ENCODE measurements at regions not wholly inside any gene's neighbourhood (a gene's known extent, or its start where the extent isn't known, plus 50 kb on each side); places are given as distances from the start of the nearest gene placed in this dataset.
"Not testable (repeated sequence)": the region's sequence is repeated elsewhere in the genome, so short reads cannot be mapped to it uniquely, and the experiment has no call there.

DNA sequence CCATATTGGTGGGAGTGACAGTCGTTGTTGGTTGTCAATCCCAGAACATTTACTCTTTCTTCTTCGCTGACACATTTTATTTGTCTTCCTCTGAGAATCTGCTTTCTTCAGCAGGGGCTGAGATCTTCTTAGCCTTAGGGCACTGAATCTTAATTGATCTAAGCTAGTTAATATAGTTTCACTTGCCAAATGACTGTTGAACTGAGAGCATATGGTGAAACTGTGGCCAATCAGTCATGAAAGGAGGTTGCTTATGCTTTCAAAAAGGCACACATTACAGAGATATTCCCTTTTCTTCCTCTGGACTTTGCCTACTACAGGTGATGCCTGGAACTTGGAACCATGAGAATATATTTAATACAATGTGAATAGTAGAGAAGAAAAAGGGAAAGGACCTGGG, 60.0 kb upstream of the KIAA0040 start:
- H3K27ac ChIP-seq (ENCODE audit: extremely low read depth, low read depth, low read length), result no peak overlapping the region
- ChIA-PET POLR2A (no interaction called here), CTCF (no interaction called here)
- H3K36me3 ChIP-seq (ENCODE audit: control insufficient read depth in 2 of 2, insufficient read depth in 1 of 2, low read length in 2 of 2), result no peaks in the 10 kb centered on the region
- H3K4me1 ChIP-seq (ENCODE audit: control insufficient read depth, insufficient read depth, low read length), result no peaks in the 10 kb centered on the region
- TF ChIP-seq, protein P1, sequence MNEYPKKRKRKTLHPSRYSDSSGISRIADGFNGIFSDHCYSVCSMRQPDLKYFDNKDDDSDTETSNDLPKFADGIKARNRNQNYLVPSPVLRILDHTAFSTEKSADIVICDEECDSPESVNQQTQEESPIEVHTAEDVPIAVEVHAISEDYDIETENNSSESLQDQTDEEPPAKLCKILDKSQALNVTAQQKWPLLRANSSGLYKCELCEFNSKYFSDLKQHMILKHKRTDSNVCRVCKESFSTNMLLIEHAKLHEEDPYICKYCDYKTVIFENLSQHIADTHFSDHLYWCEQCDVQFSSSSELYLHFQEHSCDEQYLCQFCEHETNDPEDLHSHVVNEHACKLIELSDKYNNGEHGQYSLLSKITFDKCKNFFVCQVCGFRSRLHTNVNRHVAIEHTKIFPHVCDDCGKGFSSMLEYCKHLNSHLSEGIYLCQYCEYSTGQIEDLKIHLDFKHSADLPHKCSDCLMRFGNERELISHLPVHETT (tag by site-specific recombination; IDR thresholded peaks at IDR 0.05), result no peak
- TF ChIP-seq, protein P2, sequence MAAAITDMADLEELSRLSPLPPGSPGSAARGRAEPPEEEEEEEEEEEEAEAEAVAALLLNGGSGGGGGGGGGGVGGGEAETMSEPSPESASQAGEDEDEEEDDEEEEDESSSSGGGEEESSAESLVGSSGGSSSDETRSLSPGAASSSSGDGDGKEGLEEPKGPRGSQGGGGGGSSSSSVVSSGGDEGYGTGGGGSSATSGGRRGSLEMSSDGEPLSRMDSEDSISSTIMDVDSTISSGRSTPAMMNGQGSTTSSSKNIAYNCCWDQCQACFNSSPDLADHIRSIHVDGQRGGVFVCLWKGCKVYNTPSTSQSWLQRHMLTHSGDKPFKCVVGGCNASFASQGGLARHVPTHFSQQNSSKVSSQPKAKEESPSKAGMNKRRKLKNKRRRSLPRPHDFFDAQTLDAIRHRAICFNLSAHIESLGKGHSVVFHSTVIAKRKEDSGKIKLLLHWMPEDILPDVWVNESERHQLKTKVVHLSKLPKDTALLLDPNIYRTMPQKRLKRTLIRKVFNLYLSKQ (tag by site-specific recombination; IDR thresholded peaks at IDR 0.05; ENCODE audit: borderline replicate concordance), result no peak
- TF ChIP-seq ZNF791 (tag by site-specific recombination; IDR thresholded peaks at IDR 0.05) (no peak), GLI2 (tag by site-specific recombination; IDR thresholded peaks at IDR 0.05; ENCODE audit: borderline replicate concordance, low read depth) (no peak), ZBTB20 (tag by site-specific recombination; IDR thresholded peaks at IDR 0.05) (no peak), ZBTB7A (tag by site-specific recombination; IDR thresholded peaks at IDR 0.05; ENCODE audit: low read depth) (no peak), ZNF585B (tag by site-specific recombination; IDR thresholded peaks at IDR 0.05) (no peak), FEZF1 (tag by site-specific recombination; IDR thresholded peaks at IDR 0.05) (no peak), ZSCAN23 (tag by site-specific recombination; IDR thresholded peaks at IDR 0.05) (no peak)
- H3K9me3 ChIP-seq (ENCODE audit: control insufficient read depth, insufficient read depth, low read depth, low read length), result no peaks in the 10 kb centered on the region
- no peak overlapping the region for H3K4me3 ChIP-seq (ENCODE audit: low read depth, low read length)

DNA sequence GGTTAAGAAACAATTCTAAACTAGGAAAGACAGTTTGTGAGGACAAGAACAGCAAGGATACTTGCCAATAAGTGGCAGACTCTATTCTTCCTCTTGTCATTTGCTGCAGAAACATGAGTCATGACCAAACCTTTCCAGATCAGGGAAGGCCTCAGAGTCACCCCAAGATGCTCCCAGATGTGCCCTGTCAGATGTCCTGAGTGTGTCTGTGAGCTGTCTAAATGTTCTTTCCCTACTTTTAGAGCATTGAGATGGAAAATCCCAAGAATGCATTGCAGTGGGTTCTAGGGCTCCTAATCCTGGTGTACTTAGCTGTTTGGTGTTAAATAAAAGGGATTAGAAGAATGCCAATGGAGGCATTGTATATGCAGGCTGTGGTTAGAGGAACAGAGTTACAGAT, 57.5 kb upstream of the KIAA0040 start:
- TF ChIP-seq, protein P2 (tag by site-specific recombination; IDR thresholded peaks at IDR 0.05; ENCODE audit: borderline replicate concordance), result no peak
- no peak for TF ChIP-seq ZFHX2 (tag by site-specific recombination; conservative IDR thresholded peaks at IDR 0.05)
- no peak for TF ChIP-seq ZNF610 (tag by site-specific recombination; IDR thresholded peaks at IDR 0.05; ENCODE audit: borderline replicate concordance)
- TF ChIP-seq ZNF623 (tag by site-specific recombination; IDR thresholded peaks at IDR 0.05), result no peak
- TF ChIP-seq ZNF785 (tag by site-specific recombination; IDR thresholded peaks at IDR 0.05), result no peak
- TF ChIP-seq ZNF585B (tag by site-specific recombination; IDR thresholded peaks at IDR 0.05), result no peak
- TF ChIP-seq ZNF426 (tag by site-specific recombination; IDR thresholded peaks at IDR 0.05), result no peak
- no peaks in the 10 kb centered on the region for H3K9me3 ChIP-seq (ENCODE audit: control insufficient read depth, insufficient read depth, low read depth, low read length)
- ChIA-PET CTCF (no interaction called here), POLR2A (no interaction called here)
- H3K4me1 ChIP-seq (ENCODE audit: control insufficient read depth, insufficient read depth, low read length), result no peaks in the 10 kb centered on the region
- no peak overlapping the region for H3K4me3 ChIP-seq (ENCODE audit: low read depth, low read length)
- no peak overlapping the region for H3K27ac ChIP-seq (ENCODE audit: extremely low read depth, low read depth, low read length)
- H3K36me3 ChIP-seq (ENCODE audit: control insufficient read depth in 2 of 2, insufficient read depth in 1 of 2, low read length in 2 of 2), result no peaks in the 10 kb centered on the region

DNA sequence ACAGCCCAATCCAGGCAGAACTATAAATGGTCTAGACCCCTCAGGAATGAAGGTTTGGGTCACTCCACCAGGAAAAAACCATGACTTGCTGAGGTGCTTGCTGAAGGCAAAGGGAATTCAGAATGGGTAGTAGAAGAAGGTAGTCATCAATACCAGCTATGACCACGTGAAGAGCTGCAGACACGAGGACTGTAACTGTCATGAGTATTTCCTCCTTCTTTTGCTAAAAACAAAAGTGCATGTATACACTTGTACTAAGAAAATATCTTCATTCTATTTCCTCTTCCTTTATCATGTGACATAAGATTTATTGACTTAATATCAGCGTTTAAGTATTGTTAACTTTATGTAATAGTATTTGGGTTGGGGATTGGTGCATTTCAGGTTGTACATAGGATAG, 55.5 kb upstream of the KIAA0040 start:
- H3K27ac ChIP-seq (ENCODE audit: extremely low read depth, low read depth, low read length); H3K4me1 ChIP-seq (ENCODE audit: control insufficient read depth, insufficient read depth, low read length); H3K9me3 ChIP-seq (ENCODE audit: control insufficient read depth, insufficient read depth, low read depth, low read length); H3K36me3 ChIP-seq (ENCODE audit: control insufficient read depth in 2 of 2, insufficient read depth in 1 of 2, low read length in 2 of 2); CTCF ChIA-PET; POLR2A ChIA-PET; H3K4me3 ChIP-seq (ENCODE audit: low read depth, low read length): not testable (repeated sequence)

DNA sequence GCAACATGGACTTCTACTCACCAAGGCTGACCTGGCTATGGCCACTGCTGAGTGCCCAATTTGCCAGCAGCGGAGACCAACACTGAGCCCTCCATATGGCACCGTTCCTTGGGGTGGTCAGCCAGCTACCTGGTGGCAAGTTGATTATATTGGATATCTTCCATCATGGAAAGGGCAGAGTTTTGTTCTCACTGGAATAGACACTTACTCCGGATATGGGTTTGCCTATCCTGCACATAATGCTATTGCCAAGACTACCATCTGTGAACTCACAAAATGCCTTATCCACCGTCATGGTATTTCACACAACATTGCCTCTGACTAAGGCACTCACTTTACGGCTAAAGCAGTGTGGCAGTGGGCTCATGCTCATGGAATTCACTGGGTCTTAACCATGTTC, 54.5 kb upstream of the KIAA0040 start:
- CTCF ChIA-PET; H3K4me3 ChIP-seq (ENCODE audit: low read depth, low read length); POLR2A ChIA-PET: not testable (repeated sequence)

More for the DNA sequence above, 54.5 kb upstream of the KIAA0040 start:
- not testable (repeated sequence) for H3K36me3 ChIP-seq (ENCODE audit: control insufficient read depth in 2 of 2, insufficient read depth in 1 of 2, low read length in 2 of 2); H3K9me3 ChIP-seq (ENCODE audit: control insufficient read depth, insufficient read depth, low read depth, low read length); H3K4me1 ChIP-seq (ENCODE audit: control insufficient read depth, insufficient read depth, low read length); H3K27ac ChIP-seq (ENCODE audit: extremely low read depth, low read depth, low read length)
